GM03348 (cell line): ENCODE measurements at regions not wholly inside any gene's neighbourhood (a gene's known extent, or its start where the extent isn't known, plus 50 kb on each side); places are given as distances from the start of the nearest gene placed in this dataset.

Source experiments
- DNase-seq: peaks from one replicate; pipeline ENCODE4 v3.0.0; 2012; ENCODE audit warnings: low spot score

GRCh38 chr10:4109469-4109868, 324.5 kb upstream of the KLF6 start:
- no peak for DNase-seq

- no peak for DNase-seq
Measured at GRCh38 chr10:4108693-4109092, 323.7 kb upstream of the KLF6 start.

GRCh38 chr10:4107285-4107851, 322.4 kb upstream of the KLF6 start:
- no peak for DNase-seq

- DNase-seq, result no peak
Measured at GRCh38 chr10:4103603-4104002, 318.6 kb upstream of the KLF6 start.

- DNase-seq, result no peak
Measured at GRCh38 chr10:4102802-4103344, 317.9 kb upstream of the KLF6 start.

GRCh38 chr10:4101918-4102654, 317.1 kb upstream of the KLF6 start:
- DNase-seq, result no peak

GRCh38 chr10:4100380-4100779, 315.4 kb upstream of the KLF6 start:
- no peak for DNase-seq

GRCh38 chr10:4099202-4099601, 314.2 kb upstream of the KLF6 start:
- DNase-seq, result no peak

- no peak for DNase-seq
Measured at GRCh38 chr10:4095166-4095917, 310.3 kb upstream of the KLF6 start.

GRCh38 chr10:4094751-4095150, 309.7 kb upstream of the KLF6 start:
- no peak for DNase-seq

GRCh38 chr10:4093438-4093837, 308.4 kb upstream of the KLF6 start:
- no peak for DNase-seq

- no peak for DNase-seq
Measured at GRCh38 chr10:4088354-4089066, 303.5 kb upstream of the KLF6 start.

GRCh38 chr10:4086131-4086898, 301.3 kb upstream of the KLF6 start:
- DNase-seq, result no peak

GRCh38 chr10:4083509-4084003, 298.5 kb upstream of the KLF6 start:
- DNase-seq, result peak; percentile 46

- peak; percentile 31 for DNase-seq
Measured at GRCh38 chr10:4082861-4083260, 297.9 kb upstream of the KLF6 start.

- peak; percentile 64 for DNase-seq
Measured at GRCh38 chr10:4081685-4082111, 296.7 kb upstream of the KLF6 start.

GRCh38 chr10:4080225-4080805, 295.3 kb upstream of the KLF6 start:
- no peak for DNase-seq

GRCh38 chr10:4079803-4080202, 294.8 kb upstream of the KLF6 start:
- DNase-seq, result no peak

GRCh38 chr10:4077804-4078203, 292.8 kb upstream of the KLF6 start:
- no peak for DNase-seq

- DNase-seq, result no peak
Measured at GRCh38 chr10:4076983-4077382, 292.0 kb upstream of the KLF6 start.

GRCh38 chr10:4075443-4075842, 290.4 kb upstream of the KLF6 start:
- no peak for DNase-seq
